HEK293 (cell line): ENCODE measurements at regions not wholly inside any gene's neighbourhood (a gene's known extent, or its start where the extent isn't known, plus 50 kb on each side); places are given as distances from the start of the nearest gene placed in this dataset.
A peak's percentile ranks its signal among the peaks of the same experiment; 100 is the strongest.
"Not testable (repeated sequence)": the region's sequence is repeated elsewhere in the genome, so short reads cannot be mapped to it uniquely, and the experiment has no call there.

Experiments
- CTCF ChIA-PET: fragments of 350-600 bp; formaldehyde crosslinking; extraction: SDS; loops from one replicate; lab custom pipeline; 2021; ENCODE audit warnings: antibody characterized with exemption; lab: Yijun Ruan, JAX
- POLR2A ChIA-PET: fragments of 300-600 bp; formaldehyde crosslinking; extraction: SDS; loops from one replicate; lab custom pipeline; 2020; ENCODE audit warnings: antibody characterized with exemption, inconsistent platforms; lab: Yijun Ruan, JAX
- H3K27ac ChIP-seq: fragments of 200-500 bp; sonication (Bioruptor generic); 2 replicates; pipeline ENCODE4 v1.5.1; 2014; ENCODE audit warnings: low read depth, low read length, control low read depth, inconsistent platforms; ENCODE audit errors: extremely low read depth
- H3K36me3 ChIP-seq, 2 experiments: fragments of 200-500 bp in 1 of 2; sonication (Bioruptor generic) in 1 of 2; 1 replicate in 1 of 2; 2 replicates in 1 of 2; pipeline ENCODE4 v1.5.1; 2014 to 2017; ENCODE audit warnings: inconsistent platforms in 2 of 2, low read length in 2 of 2; ENCODE audit not compliant: control insufficient read depth in 2 of 2, insufficient read depth in 1 of 2
- H3K4me1 ChIP-seq: fragments of 200-500 bp; sonication (Bioruptor generic); 2 replicates; pipeline ENCODE4 v1.5.1; 2014; ENCODE audit warnings: mild to moderate bottlenecking, low read length, inconsistent platforms; ENCODE audit not compliant: control insufficient read depth, insufficient read depth
- H3K4me3 ChIP-seq: 2 replicates; pipeline ENCODE4 v1.5.1; 2011; ENCODE audit warnings: low read depth, mild to moderate bottlenecking, control low read depth, low read length, moderate library complexity
- H3K9me3 ChIP-seq: fragments of 200-500 bp; sonication (Bioruptor generic); 2 replicates; pipeline ENCODE4 v1.5.1; 2014; ENCODE audit warnings: low read depth, low read length, inconsistent platforms; ENCODE audit not compliant: control insufficient read depth, insufficient read depth
- GLIS1 ChIP-seq: fragments of 450-650 bp; formaldehyde crosslinking; IDR thresholded peaks from 2 replicates; pipeline ENCODE4 v1.5.1; 2016; ENCODE audit warnings: missing biosample characterization, missing genetic modification characterization
- OVOL3 ChIP-seq: fragments of 450-650 bp; formaldehyde crosslinking; IDR thresholded peaks from 2 replicates; pipeline ENCODE4 v1.5.1; 2016; ENCODE audit warnings: missing biosample characterization, missing genetic modification characterization
- SALL2 ChIP-seq: fragments of 450-650 bp; formaldehyde crosslinking; IDR thresholded peaks from 2 replicates; pipeline ENCODE4 v1.5.0; 2017; ENCODE audit warnings: missing biosample characterization, mild to moderate bottlenecking, missing genetic modification characterization, borderline replicate concordance
- SETDB1 ChIP-seq: IDR thresholded peaks from one replicate; pipeline ENCODE4 v1.6.1; 2017; ENCODE audit warnings: mild to moderate bottlenecking, low read length, moderate library complexity, mixed read lengths; ENCODE audit not compliant: insufficient read length
- ZBTB20 ChIP-seq: fragments of 450-650 bp; formaldehyde crosslinking; IDR thresholded peaks from 2 replicates; pipeline ENCODE4 v1.5.1; 2016; ENCODE audit warnings: missing biosample characterization, missing genetic modification characterization
- ZNF157 ChIP-seq: fragments of 450-650 bp; formaldehyde crosslinking; IDR thresholded peaks from 2 replicates; pipeline ENCODE4 v1.5.1; 2016; ENCODE audit warnings: missing biosample characterization, missing genetic modification characterization
- ZNF184 ChIP-seq: fragments of 450-650 bp; IDR thresholded peaks from 2 replicates; pipeline ENCODE4 v1.5.1; 2018; ENCODE audit warnings: missing biosample characterization, mild to moderate bottlenecking, missing genetic modification characterization
- ZNF280C ChIP-seq: fragments of 450-650 bp; formaldehyde crosslinking; IDR thresholded peaks from 2 replicates; pipeline ENCODE4 v1.5.1; 2016; ENCODE audit warnings: missing biosample characterization, missing genetic modification characterization
- ZNF580 ChIP-seq: fragments of 450-650 bp; formaldehyde crosslinking; IDR thresholded peaks from 2 replicates; pipeline ENCODE4 v1.5.1; 2016; ENCODE audit warnings: missing biosample characterization, missing genetic modification characterization
- ZSCAN30 ChIP-seq: fragments of 450-650 bp; IDR thresholded peaks from 2 replicates; pipeline ENCODE4 v1.5.1; 2018; ENCODE audit warnings: missing biosample characterization, mild to moderate bottlenecking, missing genetic modification characterization, moderate library complexity
- TF ChIP-seq, protein P1 (sequence below): fragments of 450-650 bp; formaldehyde crosslinking; IDR thresholded peaks from 2 replicates; pipeline ENCODE4 v1.5.1; 2016; ENCODE audit warnings: missing biosample characterization, missing genetic modification characterization
- TF ChIP-seq, protein P2 (sequence below): fragments of 450-650 bp; formaldehyde crosslinking; IDR thresholded peaks from 2 replicates; pipeline ENCODE4 v1.5.1; 2016; ENCODE audit warnings: missing biosample characterization, missing genetic modification characterization
- TF ChIP-seq, protein P3 (sequence below): fragments of 450-650 bp; formaldehyde crosslinking; IDR thresholded peaks from 2 replicates; pipeline ENCODE4 v1.5.1; 2016; ENCODE audit warnings: missing biosample characterization, missing genetic modification characterization
- TF ChIP-seq, protein P4 (sequence below): fragments of 450-650 bp; formaldehyde crosslinking; IDR thresholded peaks from 2 replicates; pipeline ENCODE4 v1.5.1; 2017; ENCODE audit warnings: missing biosample characterization, missing genetic modification characterization

DNA sequence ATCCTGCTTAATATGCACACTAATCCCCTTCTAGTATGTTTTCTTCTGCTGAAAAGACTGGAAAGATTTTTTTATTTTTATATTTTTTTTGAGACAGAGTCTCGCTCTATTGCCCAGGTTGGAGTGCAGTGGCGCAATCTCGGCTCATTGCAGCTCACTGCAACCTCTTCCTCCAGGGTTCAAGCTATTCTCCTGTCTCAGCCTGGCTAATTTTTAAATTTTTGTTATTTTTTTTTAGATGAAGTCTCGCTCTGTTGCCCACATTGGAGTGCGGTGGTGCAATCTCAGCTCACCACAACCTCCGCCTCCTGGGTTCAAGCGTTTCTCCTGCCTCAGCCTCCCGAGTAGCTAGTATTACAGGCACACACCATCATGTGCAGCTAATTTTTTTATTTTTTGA, 1261.4 kb upstream of the ADGRL2 start:
- H3K27ac ChIP-seq, H3K36me3 ChIP-seq, POLR2A ChIA-PET, H3K4me3 ChIP-seq, H3K9me3 ChIP-seq, CTCF ChIA-PET, H3K4me1 ChIP-seq: not testable (repeated sequence)

DNA sequence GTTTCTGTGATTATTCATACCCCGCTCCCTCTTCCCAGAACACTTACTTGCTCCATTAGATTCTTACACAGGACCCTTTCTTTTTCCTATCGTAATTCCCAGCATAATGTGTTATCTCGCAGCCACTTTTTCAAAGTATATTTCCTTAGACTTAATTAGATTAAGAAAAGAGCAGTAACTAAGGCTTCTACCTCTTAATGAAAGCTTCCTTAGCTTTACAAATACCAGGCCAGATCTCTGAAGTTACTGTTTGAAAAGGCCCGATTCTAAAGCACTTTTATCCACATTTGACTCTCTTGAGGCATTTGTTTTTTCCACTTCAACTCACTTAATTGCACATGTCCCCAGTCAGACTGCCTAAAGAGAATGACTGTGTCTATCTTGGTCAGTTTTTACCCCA, 1264.3 kb upstream of the ADGRL2 start:
- Histone ChIP-seq H3K36me3 (no peaks in the 10 kb centered on the region), H3K27ac (no peak overlapping the region), H3K9me3 (no peaks in the 10 kb centered on the region), H3K4me1 (peaks cover 3% of the 10 kb centered on the region; the same call in 1 of the 2 replicates), H3K4me3 (no peak overlapping the region)
- TF ChIP-seq SETDB1 (peak; percentile 13), ZNF280C (tag by site-specific recombination) (no peak), GLIS1 (no peak), ZNF157 (no peak), OVOL3 (tag by site-specific recombination) (no peak)
- TF ChIP-seq, protein P1, sequence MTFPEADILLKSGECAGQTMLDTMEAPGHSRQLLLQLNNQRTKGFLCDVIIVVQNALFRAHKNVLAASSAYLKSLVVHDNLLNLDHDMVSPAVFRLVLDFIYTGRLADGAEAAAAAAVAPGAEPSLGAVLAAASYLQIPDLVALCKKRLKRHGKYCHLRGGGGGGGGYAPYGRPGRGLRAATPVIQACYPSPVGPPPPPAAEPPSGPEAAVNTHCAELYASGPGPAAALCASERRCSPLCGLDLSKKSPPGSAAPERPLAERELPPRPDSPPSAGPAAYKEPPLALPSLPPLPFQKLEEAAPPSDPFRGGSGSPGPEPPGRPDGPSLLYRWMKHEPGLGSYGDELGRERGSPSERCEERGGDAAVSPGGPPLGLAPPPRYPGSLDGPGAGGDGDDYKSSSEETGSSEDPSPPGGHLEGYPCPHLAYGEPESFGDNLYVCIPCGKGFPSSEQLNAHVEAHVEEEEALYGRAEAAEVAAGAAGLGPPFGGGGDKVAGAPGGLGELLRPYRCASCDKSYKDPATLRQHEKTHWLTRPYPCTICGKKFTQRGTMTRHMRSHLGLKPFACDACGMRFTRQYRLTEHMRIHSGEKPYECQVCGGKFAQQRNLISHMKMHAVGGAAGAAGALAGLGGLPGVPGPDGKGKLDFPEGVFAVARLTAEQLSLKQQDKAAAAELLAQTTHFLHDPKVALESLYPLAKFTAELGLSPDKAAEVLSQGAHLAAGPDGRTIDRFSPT (tag by site-specific recombination): no peak
- ChIA-PET CTCF (no interaction called here), POLR2A (no interaction called here)

DNA sequence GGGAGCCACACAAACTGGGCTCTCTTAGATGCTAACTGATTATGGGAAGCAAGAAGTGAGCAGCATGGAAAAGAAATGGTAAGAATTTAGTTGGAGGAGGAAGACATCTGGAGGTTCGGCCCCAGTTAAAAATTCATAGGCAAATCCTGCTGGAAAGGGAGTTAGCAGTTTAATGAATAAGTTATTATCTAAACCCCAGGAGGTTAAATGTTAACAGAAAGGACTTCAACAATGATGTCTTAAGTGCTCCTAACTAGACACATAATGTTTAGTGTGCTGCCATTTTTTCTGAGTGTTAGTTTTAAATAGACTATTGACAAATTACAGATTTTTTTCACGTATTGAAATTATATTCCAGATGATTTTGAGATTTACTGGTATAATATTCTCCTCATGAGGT, 1265.3 kb upstream of the ADGRL2 start:
- POLR2A ChIA-PET: no interaction called here
- no peaks in the 10 kb centered on the region for H3K36me3 ChIP-seq
- CTCF ChIA-PET: interaction anchor here (0.6 to 0.8 kb wide), 2 partner anchors 197 to 238 kb away, joined by 3 read pairs; no protein-coding TSS in a partner anchor
- H3K4me3 ChIP-seq: no peak overlapping the region
- no peak overlapping the region for H3K27ac ChIP-seq
- TF ChIP-seq ZNF580 (tag by site-specific recombination): no peak
- TF ChIP-seq ZBTB20 (tag by site-specific recombination): no peak
- TF ChIP-seq, protein P2, sequence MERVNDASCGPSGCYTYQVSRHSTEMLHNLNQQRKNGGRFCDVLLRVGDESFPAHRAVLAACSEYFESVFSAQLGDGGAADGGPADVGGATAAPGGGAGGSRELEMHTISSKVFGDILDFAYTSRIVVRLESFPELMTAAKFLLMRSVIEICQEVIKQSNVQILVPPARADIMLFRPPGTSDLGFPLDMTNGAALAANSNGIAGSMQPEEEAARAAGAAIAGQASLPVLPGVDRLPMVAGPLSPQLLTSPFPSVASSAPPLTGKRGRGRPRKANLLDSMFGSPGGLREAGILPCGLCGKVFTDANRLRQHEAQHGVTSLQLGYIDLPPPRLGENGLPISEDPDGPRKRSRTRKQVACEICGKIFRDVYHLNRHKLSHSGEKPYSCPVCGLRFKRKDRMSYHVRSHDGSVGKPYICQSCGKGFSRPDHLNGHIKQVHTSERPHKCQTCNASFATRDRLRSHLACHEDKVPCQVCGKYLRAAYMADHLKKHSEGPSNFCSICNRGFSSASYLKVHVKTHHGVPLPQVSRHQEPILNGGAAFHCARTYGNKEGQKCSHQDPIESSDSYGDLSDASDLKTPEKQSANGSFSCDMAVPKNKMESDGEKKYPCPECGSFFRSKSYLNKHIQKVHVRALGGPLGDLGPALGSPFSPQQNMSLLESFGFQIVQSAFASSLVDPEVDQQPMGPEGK (tag by site-specific recombination): no peak
- H3K9me3 ChIP-seq: no peaks in the 10 kb centered on the region
- H3K4me1 ChIP-seq: peaks cover 3% of the 10 kb centered on the region; the same call in 1 of the 2 replicates

- CTCF ChIA-PET: interaction anchor here (0.6 to 0.8 kb wide), 2 partner anchors 197 to 239 kb away, joined by 3 read pairs; no protein-coding TSS in a partner anchor
- Histone ChIP-seq H3K4me3 (no peak overlapping the region), H3K4me1 (peaks cover 3% of the 10 kb centered on the region; the same call in 1 of the 2 replicates), H3K9me3 (no peaks in the 10 kb centered on the region), H3K27ac (no peak overlapping the region)
- POLR2A ChIA-PET: no interaction called here
- TF ChIP-seq, protein P3, sequence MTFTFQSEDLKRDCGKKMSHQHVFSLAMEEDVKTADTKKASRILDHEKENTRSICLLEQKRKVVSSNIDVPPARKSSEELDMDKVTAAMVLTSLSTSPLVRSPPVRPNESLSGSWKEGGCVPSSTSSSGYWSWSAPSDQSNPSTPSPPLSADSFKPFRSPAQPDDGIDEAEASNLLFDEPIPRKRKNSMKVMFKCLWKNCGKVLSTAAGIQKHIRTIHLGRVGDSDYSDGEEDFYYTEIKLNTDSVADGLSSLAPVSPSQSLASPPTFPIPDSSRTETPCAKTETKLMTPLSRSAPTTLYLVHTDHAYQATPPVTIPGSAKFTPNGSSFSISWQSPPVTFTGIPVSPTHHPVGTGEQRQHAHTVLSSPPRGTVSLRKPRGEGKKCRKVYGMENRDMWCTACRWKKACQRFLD: no peak
- TF ChIP-seq, protein P4, sequence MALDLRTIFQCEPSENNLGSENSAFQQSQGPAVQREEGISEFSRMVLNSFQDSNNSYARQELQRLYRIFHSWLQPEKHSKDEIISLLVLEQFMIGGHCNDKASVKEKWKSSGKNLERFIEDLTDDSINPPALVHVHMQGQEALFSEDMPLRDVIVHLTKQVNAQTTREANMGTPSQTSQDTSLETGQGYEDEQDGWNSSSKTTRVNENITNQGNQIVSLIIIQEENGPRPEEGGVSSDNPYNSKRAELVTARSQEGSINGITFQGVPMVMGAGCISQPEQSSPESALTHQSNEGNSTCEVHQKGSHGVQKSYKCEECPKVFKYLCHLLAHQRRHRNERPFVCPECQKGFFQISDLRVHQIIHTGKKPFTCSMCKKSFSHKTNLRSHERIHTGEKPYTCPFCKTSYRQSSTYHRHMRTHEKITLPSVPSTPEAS (tag by site-specific recombination): peak; percentile 70
- no peak for TF ChIP-seq ZNF184
- no peak for TF ChIP-seq ZNF580 (tag by site-specific recombination)
- TF ChIP-seq ZSCAN30 (tag by site-specific recombination): no peak
- TF ChIP-seq SALL2 (tag by site-specific recombination): no peak
- TF ChIP-seq, all 188 proteins: peak for 1
- H3K36me3 ChIP-seq: no peaks in the 10 kb centered on the region
These were observed 1266.0 kb upstream of the ADGRL2 start for GRCh38 chr1:80534606-80535360.
